ENCODE measurements at regions not wholly inside any gene's neighbourhood (a gene's known extent, or its start where the extent isn't known, plus 50 kb on each side); places are given as distances from the start of the nearest gene placed in this dataset.

- FAIRE-seq (no peak), DNase-seq (ENCODE audit: insufficient read length, low spot score) (no peak)
- TF ChIP-seq CTCF (IDR thresholded peaks at IDR 0.05; ENCODE audit: insufficient read depth, missing control alignments): no peak
These were observed 367.9 kb downstream of the METTL15 start for GRCh38 chr11:28476049-28476448.

- no peak for DNase-seq (ENCODE audit: insufficient read length, low spot score)
- TF ChIP-seq CTCF (IDR thresholded peaks at IDR 0.05; ENCODE audit: insufficient read depth, missing control alignments): no peak
- no peak for FAIRE-seq
These were observed 364.7 kb downstream of the METTL15 start for GRCh38 chr11:28472904-28473303.

GRCh38 chr11:28471537-28471936, 363.3 kb downstream of the METTL15 start:
- FAIRE-seq (no peak), DNase-seq (ENCODE audit: insufficient read length, low spot score) (no peak)
- TF ChIP-seq CTCF (IDR thresholded peaks at IDR 0.05; ENCODE audit: insufficient read depth, missing control alignments): no peak

GRCh38 chr11:28470180-28470579, 362.0 kb downstream of the METTL15 start:
- DNase-seq (ENCODE audit: insufficient read length, low spot score) (no peak), FAIRE-seq (no peak)
- TF ChIP-seq CTCF (IDR thresholded peaks at IDR 0.05; ENCODE audit: insufficient read depth, missing control alignments): no peak

- no peak for TF ChIP-seq CTCF (IDR thresholded peaks at IDR 0.05; ENCODE audit: insufficient read depth, missing control alignments)
- no peak for FAIRE-seq
These were observed 358.3 kb downstream of the METTL15 start for GRCh38 chr11:28466506-28466905.

GRCh38 chr11:28464252-28464867, 356.2 kb downstream of the METTL15 start:
- FAIRE-seq: no peak
- DNase-seq (ENCODE audit: insufficient read length, low spot score): no peak
- TF ChIP-seq CTCF (IDR thresholded peaks at IDR 0.05; ENCODE audit: insufficient read depth, missing control alignments): no peak

More at GRCh38 chr11:28466506-28466905, 358.3 kb downstream of the METTL15 start:
- DNase-seq (ENCODE audit: insufficient read length, low spot score): no peak

GRCh38 chr11:28463826-28464225, 355.6 kb downstream of the METTL15 start:
- no peak for DNase-seq (ENCODE audit: insufficient read length, low spot score)
- FAIRE-seq: no peak
- no peak for TF ChIP-seq CTCF (IDR thresholded peaks at IDR 0.05; ENCODE audit: insufficient read depth, missing control alignments)

All from D721Med (cell line).